ENCODE measurements at regions not wholly inside any gene's neighbourhood (a gene's known extent, or its start where the extent isn't known, plus 50 kb on each side); places are given as distances from the start of the nearest gene placed in this dataset.
"Not testable (repeated sequence)": the region's sequence is repeated elsewhere in the genome, so short reads cannot be mapped to it uniquely, and the experiment has no call there.

GRCh38 chrX:101823236-101823635, 108.6 kb downstream of the ZMAT1 start:
- H3K9me3 Mint-ChIP-seq, result no peaks in the 10 kb centered on the region
- intact Hi-C loops (cut with micrococcal nuclease), result no loop called here
- no peaks in the 10 kb centered on the region for H3K36me3 Mint-ChIP-seq (ENCODE audit: low read depth)
- no peaks in the 10 kb centered on the region for H3K4me1 Mint-ChIP-seq
- H3K27ac Mint-ChIP-seq, result no peak overlapping the region
- no peak for DNase-seq
- no peak overlapping the region for H3K4me3 Mint-ChIP-seq
- H3K27me3 Mint-ChIP-seq, result no peaks in the 10 kb centered on the region

GRCh38 chrX:101817739-101818138, 114.1 kb downstream of the ZMAT1 start:
- intact Hi-C loops (cut with micrococcal nuclease); H3K27ac Mint-ChIP-seq; H3K4me1 Mint-ChIP-seq; H3K9me3 Mint-ChIP-seq; H3K4me3 Mint-ChIP-seq; H3K36me3 Mint-ChIP-seq (ENCODE audit: low read depth); DNase-seq; H3K27me3 Mint-ChIP-seq: not testable (repeated sequence)

GRCh38 chrX:101813200-101813599, 118.6 kb downstream of the ZMAT1 start:
- H3K9me3 Mint-ChIP-seq, result no peaks in the 10 kb centered on the region
- H3K27ac Mint-ChIP-seq, result no peak overlapping the region
- no peaks in the 10 kb centered on the region for H3K4me1 Mint-ChIP-seq
- intact Hi-C loops (cut with micrococcal nuclease), result no loop called here
- no peaks in the 10 kb centered on the region for H3K36me3 Mint-ChIP-seq (ENCODE audit: low read depth)
- no peak overlapping the region for H3K4me3 Mint-ChIP-seq
- no peaks in the 10 kb centered on the region for H3K27me3 Mint-ChIP-seq
- no peak for DNase-seq

GRCh38 chrX:101803451-101803850, 128.4 kb downstream of the ZMAT1 start:
- H3K27me3 Mint-ChIP-seq, result no peaks in the 10 kb centered on the region
- H3K4me3 Mint-ChIP-seq, result no peak overlapping the region
- intact Hi-C loops (cut with micrococcal nuclease), result loop anchor here (2.0 to 5.0 kb wide), 2 partner anchors 45 to 206 kb away; no protein-coding TSS in a partner anchor
- no peaks in the 10 kb centered on the region for H3K9me3 Mint-ChIP-seq
- no peak for DNase-seq
- no peaks in the 10 kb centered on the region for H3K36me3 Mint-ChIP-seq (ENCODE audit: low read depth)
- H3K4me1 Mint-ChIP-seq, result peaks cover 4% of the 10 kb centered on the region
- no peak overlapping the region for H3K27ac Mint-ChIP-seq

GRCh38 chrX:101799387-101799786, 132.4 kb downstream of the ZMAT1 start:
- H3K4me3 Mint-ChIP-seq, result peak overlapping the region; percentile 73
- H3K4me1 Mint-ChIP-seq, result peaks cover 4% of the 10 kb centered on the region
- intact Hi-C loops (cut with micrococcal nuclease), result loop anchor here (1.0 to 5.0 kb wide), 3 partner anchors 131 to 384 kb away; partner anchors contain the start of gene ARMCX6
- H3K9me3 Mint-ChIP-seq, result no peaks in the 10 kb centered on the region
- peak; percentile 94 for DNase-seq
- no peak overlapping the region for H3K27ac Mint-ChIP-seq
- no peaks in the 10 kb centered on the region for H3K36me3 Mint-ChIP-seq (ENCODE audit: low read depth)
- H3K27me3 Mint-ChIP-seq, result no peaks in the 10 kb centered on the region

- intact Hi-C loops (cut with micrococcal nuclease), result no loop called here
- no peak for DNase-seq
- H3K36me3 Mint-ChIP-seq (ENCODE audit: low read depth), result no peaks in the 10 kb centered on the region
- no peaks in the 10 kb centered on the region for H3K4me1 Mint-ChIP-seq
- H3K4me3 Mint-ChIP-seq, result no peak overlapping the region
- H3K9me3 Mint-ChIP-seq, result no peaks in the 10 kb centered on the region
- no peak overlapping the region for H3K27ac Mint-ChIP-seq
- H3K27me3 Mint-ChIP-seq, result no peaks in the 10 kb centered on the region
Measured at GRCh38 chrX:101787934-101788333, 128.3 kb upstream of the ARMCX2 start.

GRCh38 chrX:101785142-101785541, 125.5 kb upstream of the ARMCX2 start:
- no peaks in the 10 kb centered on the region for H3K27me3 Mint-ChIP-seq
- no peak overlapping the region for H3K4me3 Mint-ChIP-seq
- H3K9me3 Mint-ChIP-seq, result no peaks in the 10 kb centered on the region
- intact Hi-C loops (cut with micrococcal nuclease), result no loop called here
- H3K4me1 Mint-ChIP-seq, result no peaks in the 10 kb centered on the region
- DNase-seq, result no peak
- H3K36me3 Mint-ChIP-seq (ENCODE audit: low read depth), result no peaks in the 10 kb centered on the region
- H3K27ac Mint-ChIP-seq, result no peak overlapping the region

GRCh38 chrX:101780421-101780820, 120.8 kb upstream of the ARMCX2 start:
- DNase-seq; intact Hi-C loops (cut with micrococcal nuclease); H3K36me3 Mint-ChIP-seq (ENCODE audit: low read depth); H3K4me1 Mint-ChIP-seq; H3K4me3 Mint-ChIP-seq; H3K27me3 Mint-ChIP-seq; H3K27ac Mint-ChIP-seq; H3K9me3 Mint-ChIP-seq: not testable (repeated sequence)

- Mint-ChIP-seq H3K4me1 (no peaks in the 10 kb centered on the region), H3K36me3 (ENCODE audit: low read depth) (no peaks in the 10 kb centered on the region), H3K27me3 (no peaks in the 10 kb centered on the region), H3K27ac (no peak overlapping the region), H3K4me3 (no peak overlapping the region), H3K9me3 (no peaks in the 10 kb centered on the region)
- DNase-seq, result no peak
- intact Hi-C loops (cut with micrococcal nuclease), result no loop called here
Measured at GRCh38 chrX:101774340-101774739, 114.7 kb upstream of the ARMCX2 start.

- no peak for DNase-seq
- Mint-ChIP-seq H3K27me3 (peaks cover 6% of the 10 kb centered on the region), H3K9me3 (no peaks in the 10 kb centered on the region), H3K27ac (no peak overlapping the region), H3K36me3 (ENCODE audit: low read depth) (no peaks in the 10 kb centered on the region), H3K4me3 (no peak overlapping the region), H3K4me1 (no peaks in the 10 kb centered on the region)
- intact Hi-C loops (cut with micrococcal nuclease), result no loop called here
Measured at GRCh38 chrX:101764538-101764937, 104.9 kb upstream of the ARMCX2 start.

- Mint-ChIP-seq H3K36me3 (ENCODE audit: low read depth) (no peaks in the 10 kb centered on the region), H3K27ac (no peak overlapping the region), H3K9me3 (no peaks in the 10 kb centered on the region), H3K4me1 (peaks cover 3% of the 10 kb centered on the region), H3K4me3 (no peak overlapping the region), H3K27me3 (peaks cover 6% of the 10 kb centered on the region)
- peak; percentile 75 for DNase-seq
- intact Hi-C loops (cut with micrococcal nuclease), result loop anchor here (2.0 to 5.0 kb wide), 2 partner anchors 44 to 162 kb away; no protein-coding TSS in a partner anchor
Measured at GRCh38 chrX:101759000-101759399, 99.3 kb upstream of the ARMCX2 start.

- H3K27me3 Mint-ChIP-seq, result peaks cover 8% of the 10 kb centered on the region
- DNase-seq, result no peak
- no peaks in the 10 kb centered on the region for H3K4me1 Mint-ChIP-seq
- no peaks in the 10 kb centered on the region for H3K36me3 Mint-ChIP-seq (ENCODE audit: low read depth)
- no peak overlapping the region for H3K4me3 Mint-ChIP-seq
- H3K9me3 Mint-ChIP-seq, result no peaks in the 10 kb centered on the region
- intact Hi-C loops (cut with micrococcal nuclease), result no loop called here
- H3K27ac Mint-ChIP-seq, result no peak overlapping the region
Measured at GRCh38 chrX:101750744-101751143, 91.1 kb upstream of the ARMCX2 start.

- H3K4me3 Mint-ChIP-seq, result no peak overlapping the region
- no peaks in the 10 kb centered on the region for H3K4me1 Mint-ChIP-seq
- intact Hi-C loops (cut with micrococcal nuclease), result no loop called here
- H3K9me3 Mint-ChIP-seq, result no peaks in the 10 kb centered on the region
- no peak overlapping the region for H3K27ac Mint-ChIP-seq
- H3K27me3 Mint-ChIP-seq, result peaks cover 9% of the 10 kb centered on the region
- DNase-seq, result no peak
- H3K36me3 Mint-ChIP-seq (ENCODE audit: low read depth), result no peaks in the 10 kb centered on the region
Measured at GRCh38 chrX:101749436-101749835, 89.8 kb upstream of the ARMCX2 start.

- DNase-seq, result no peak
- Mint-ChIP-seq H3K9me3 (no peaks in the 10 kb centered on the region), H3K36me3 (ENCODE audit: low read depth) (no peaks in the 10 kb centered on the region), H3K27me3 (peaks cover 1% of the 10 kb centered on the region), H3K27ac (no peak overlapping the region), H3K4me1 (no peaks in the 10 kb centered on the region), H3K4me3 (no peak overlapping the region)
- intact Hi-C loops (cut with micrococcal nuclease), result no loop called here
Measured at GRCh38 chrX:101745046-101745445, 85.4 kb upstream of the ARMCX2 start.

- no peak overlapping the region for H3K27ac Mint-ChIP-seq
- H3K36me3 Mint-ChIP-seq (ENCODE audit: low read depth), result no peaks in the 10 kb centered on the region
- no peaks in the 10 kb centered on the region for H3K9me3 Mint-ChIP-seq
- peaks cover 1% of the 10 kb centered on the region for H3K27me3 Mint-ChIP-seq
- intact Hi-C loops (cut with micrococcal nuclease), result no loop called here
- DNase-seq, result no peak
- H3K4me1 Mint-ChIP-seq, result no peaks in the 10 kb centered on the region
- H3K4me3 Mint-ChIP-seq, result no peak overlapping the region
Measured at GRCh38 chrX:101744085-101744484, 84.4 kb upstream of the ARMCX2 start.
